Fibroblast of skin of abdomen (primary cell): ENCODE measurements at regions not wholly inside any gene's neighbourhood (a gene's known extent, or its start where the extent isn't known, plus 50 kb on each side); places are given as distances from the start of the nearest gene placed in this dataset.

ENCODE experiments used
- DNase-seq: peaks from one replicate; pipeline ENCODE4 v3.0.0-alpha.2; 2013

GRCh38 chr12:66066137-66066928, 64.2 kb downstream of the LLPH start:
- peak; percentile 89 for DNase-seq

GRCh38 chr12:66065641-66066136, 64.9 kb downstream of the LLPH start:
- peak; percentile 83 for DNase-seq

GRCh38 chr12:66065150-66065549, 65.4 kb downstream of the LLPH start:
- DNase-seq, result peak; percentile 62

GRCh38 chr12:66063916-66064315, 66.6 kb downstream of the LLPH start:
- DNase-seq, result peak; percentile 83

- no peak for DNase-seq
Observed at GRCh38 chr12:66062290-66062625, 68.3 kb downstream of the LLPH start.

GRCh38 chr12:66061557-66062289, 68.8 kb downstream of the LLPH start:
- no peak for DNase-seq

- DNase-seq, result no peak
Observed at GRCh38 chr12:66061076-66061475, 69.5 kb downstream of the LLPH start.

- no peak for DNase-seq
Observed at GRCh38 chr12:66060163-66060907, 70.2 kb downstream of the LLPH start.

GRCh38 chr12:66059666-66060065, 70.9 kb downstream of the LLPH start:
- DNase-seq, result no peak

- DNase-seq, result no peak
Observed at GRCh38 chr12:66058554-66058953, 72.0 kb downstream of the LLPH start.

GRCh38 chr12:66055837-66056319, 74.7 kb downstream of the LLPH start:
- no peak for DNase-seq

- DNase-seq, result no peak
Observed at GRCh38 chr12:66052988-66053615, 77.4 kb downstream of the LLPH start.

- no peak for DNase-seq
Observed at GRCh38 chr12:66051361-66051760, 79.2 kb downstream of the LLPH start.

- no peak for DNase-seq
Observed at GRCh38 chr12:66050610-66051009, 79.9 kb downstream of the LLPH start.

GRCh38 chr12:66050283-66050576, 80.3 kb downstream of the LLPH start:
- no peak for DNase-seq

GRCh38 chr12:66049538-66050282, 80.8 kb downstream of the LLPH start:
- DNase-seq, result no peak

GRCh38 chr12:66048835-66049537, 81.6 kb downstream of the LLPH start:
- peak; percentile 47 for DNase-seq

GRCh38 chr12:66048218-66048834, 82.2 kb downstream of the LLPH start:
- no peak for DNase-seq

- peak; percentile 87 for DNase-seq
Observed at GRCh38 chr12:66047411-66048021, 83.0 kb downstream of the LLPH start.

- no peak for DNase-seq
Observed at GRCh38 chr12:66045506-66045905, 85.0 kb downstream of the LLPH start.
